ENCODE measurements at regions not wholly inside any gene's neighbourhood (a gene's known extent, or its start where the extent isn't known, plus 50 kb on each side); places are given as distances from the start of the nearest gene placed in this dataset.

DNA sequence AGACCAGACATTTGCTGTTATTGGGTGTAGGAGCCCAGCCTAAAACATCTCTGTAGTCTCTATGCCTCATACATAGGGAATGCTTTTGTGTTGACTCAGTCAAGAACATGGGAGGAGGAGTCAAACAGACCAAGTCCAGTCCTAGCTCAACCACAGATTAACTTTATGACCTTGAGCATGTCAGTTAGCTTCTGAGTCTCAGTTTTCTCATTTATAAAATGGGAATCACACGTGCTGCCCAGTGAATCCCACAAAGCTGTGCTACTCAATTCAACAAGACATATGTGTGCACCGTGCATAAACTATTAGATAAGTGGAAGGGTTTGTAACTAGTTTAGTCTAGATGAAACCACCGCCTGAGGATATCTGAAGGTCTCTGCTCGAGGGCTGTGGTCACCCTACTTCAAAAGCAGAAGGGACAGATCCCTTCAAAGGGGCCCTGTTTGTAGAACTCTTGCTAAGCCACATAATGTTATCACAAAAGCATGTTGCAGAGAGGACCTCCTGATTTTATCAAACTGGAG, 109.5 kb upstream of the NFIA start:
- TF ChIP-seq POLR2AphosphoS5 (IDR thresholded peaks at IDR 0.05) (no peak), POLR2A (IDR thresholded peaks at IDR 0.05) (no peak)
- TF ChIP-seq, protein P1, sequence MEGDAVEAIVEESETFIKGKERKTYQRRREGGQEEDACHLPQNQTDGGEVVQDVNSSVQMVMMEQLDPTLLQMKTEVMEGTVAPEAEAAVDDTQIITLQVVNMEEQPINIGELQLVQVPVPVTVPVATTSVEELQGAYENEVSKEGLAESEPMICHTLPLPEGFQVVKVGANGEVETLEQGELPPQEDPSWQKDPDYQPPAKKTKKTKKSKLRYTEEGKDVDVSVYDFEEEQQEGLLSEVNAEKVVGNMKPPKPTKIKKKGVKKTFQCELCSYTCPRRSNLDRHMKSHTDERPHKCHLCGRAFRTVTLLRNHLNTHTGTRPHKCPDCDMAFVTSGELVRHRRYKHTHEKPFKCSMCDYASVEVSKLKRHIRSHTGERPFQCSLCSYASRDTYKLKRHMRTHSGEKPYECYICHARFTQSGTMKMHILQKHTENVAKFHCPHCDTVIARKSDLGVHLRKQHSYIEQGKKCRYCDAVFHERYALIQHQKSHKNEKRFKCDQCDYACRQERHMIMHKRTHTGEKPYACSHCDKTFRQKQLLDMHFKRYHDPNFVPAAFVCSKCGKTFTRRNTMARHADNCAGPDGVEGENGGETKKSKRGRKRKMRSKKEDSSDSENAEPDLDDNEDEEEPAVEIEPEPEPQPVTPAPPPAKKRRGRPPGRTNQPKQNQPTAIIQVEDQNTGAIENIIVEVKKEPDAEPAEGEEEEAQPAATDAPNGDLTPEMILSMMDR (IDR thresholded peaks at IDR 0.05): no peak
- Histone ChIP-seq H3K9me3 (no peaks in the 10 kb centered on the region), H3K27ac (no peak overlapping the region), H3K4me3 (no peak overlapping the region), H3K27me3 (no peaks in the 10 kb centered on the region), H3K4me1 (peaks cover 4 to 6% of the 10 kb centered on the region in 2 donors), H3K36me3 (no peaks in the 10 kb centered on the region)
- intact Hi-C loops (cut with DNase I; ENCODE audit: low total_unique reads): no loop called here
- no peak for DNase-seq (ENCODE audit: low spot score in 2 of 2)

DNA sequence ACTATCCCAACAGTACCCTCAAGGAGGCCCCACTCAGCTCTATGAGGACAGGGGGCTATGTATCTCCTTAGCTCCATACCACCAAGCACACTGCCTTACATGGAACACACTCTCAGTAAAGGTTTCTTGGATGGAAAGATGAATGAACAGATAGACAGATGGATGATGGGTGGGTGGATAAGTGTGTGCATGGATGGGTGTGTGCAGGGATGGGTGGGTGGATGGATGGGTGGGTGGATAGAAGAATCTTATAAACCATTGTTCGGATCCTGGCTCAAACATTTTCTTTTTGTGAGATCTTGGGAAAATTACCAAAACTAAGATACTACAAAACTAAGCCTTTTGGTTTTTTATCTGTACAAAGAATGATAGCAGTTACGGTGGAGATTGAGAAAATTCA, 111.0 kb upstream of the NFIA start:
- no peaks in the 10 kb centered on the region for H3K36me3 ChIP-seq
- peaks cover 4 to 6% of the 10 kb centered on the region in 2 donors for H3K4me1 ChIP-seq
- no peak for TF ChIP-seq POLR2A (IDR thresholded peaks at IDR 0.05)
- TF ChIP-seq, protein P1 (IDR thresholded peaks at IDR 0.05): no peak
- no peak for TF ChIP-seq POLR2AphosphoS5 (IDR thresholded peaks at IDR 0.05)
- H3K4me3 ChIP-seq: no peak overlapping the region
- H3K27me3 ChIP-seq: no peaks in the 10 kb centered on the region
- no peaks in the 10 kb centered on the region for H3K9me3 ChIP-seq
- intact Hi-C loops (cut with DNase I; ENCODE audit: low total_unique reads): no loop called here
- DNase-seq (ENCODE audit: low spot score in 2 of 2): no peak
- H3K27ac ChIP-seq: peak overlapping the region; percentile 65 to 68

DNA sequence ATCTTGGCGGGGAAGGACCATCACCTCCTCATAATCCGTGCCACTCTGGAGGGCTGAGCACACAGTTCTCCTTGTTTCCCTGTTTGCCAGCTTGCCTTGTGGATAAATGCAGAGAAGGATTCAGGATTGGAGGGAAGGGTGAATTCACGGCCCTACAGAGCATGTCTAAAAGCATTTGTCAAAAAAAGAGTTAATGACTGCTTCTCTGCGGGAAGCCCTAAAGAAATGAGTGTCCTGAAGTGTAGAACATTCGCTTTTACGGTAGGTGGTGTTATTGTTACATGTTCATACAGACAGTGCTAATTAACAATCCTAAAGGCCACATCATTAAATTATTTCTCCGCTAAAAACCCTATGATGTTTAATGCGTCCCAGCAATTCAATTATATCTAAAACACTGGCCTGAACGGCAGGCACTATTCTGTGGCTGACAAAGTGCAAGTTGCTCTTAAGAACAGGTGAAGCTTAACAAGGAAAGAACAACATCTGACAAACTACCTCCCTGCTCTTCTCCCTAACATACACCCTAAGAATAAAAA, 112.3 kb upstream of the NFIA start:
- Histone ChIP-seq H3K36me3 (no peaks in the 10 kb centered on the region), H3K4me1 (peaks cover 4 to 6% of the 10 kb centered on the region in 2 donors), H3K27me3 (no peaks in the 10 kb centered on the region), H3K4me3 (peak overlapping the region in 1 of 3 donors; percentile 31), H3K9me3 (peaks cover 7 to 9% of the 10 kb centered on the region in 2 donors), H3K27ac (peak overlapping the region; percentile 65 to 68)
- intact Hi-C loops (cut with DNase I; ENCODE audit: low total_unique reads): no loop called here
- TF ChIP-seq POLR2AphosphoS5 (IDR thresholded peaks at IDR 0.05): no peak
- TF ChIP-seq, protein P1 (IDR thresholded peaks at IDR 0.05): peak; percentile 43 to 56 (median 53)
- DNase-seq (ENCODE audit: low spot score in 2 of 2): no peak

GRCh38 chr1:60965280-60965854, 117.0 kb upstream of the NFIA start:
- DNase-seq (ENCODE audit: low spot score in 2 of 2): no peak
- no peak overlapping the region for H3K4me3 ChIP-seq
- peaks cover 2 to 4% of the 10 kb centered on the region in 2 donors for H3K4me1 ChIP-seq
- H3K9me3 ChIP-seq: peaks cover 9 to 13% of the 10 kb centered on the region in 2 donors
- TF ChIP-seq POLR2A (IDR thresholded peaks at IDR 0.05) (no peak), POLR2AphosphoS5 (IDR thresholded peaks at IDR 0.05) (no peak)
- TF ChIP-seq, protein P1 (IDR thresholded peaks at IDR 0.05): no peak
- no peaks in the 10 kb centered on the region for H3K27me3 ChIP-seq
- intact Hi-C loops (cut with DNase I; ENCODE audit: low total_unique reads): no loop called here
- H3K27ac ChIP-seq: no peak overlapping the region
- no peaks in the 10 kb centered on the region for H3K36me3 ChIP-seq

- no peak overlapping the region for H3K27ac ChIP-seq
- intact Hi-C loops (cut with DNase I; ENCODE audit: low total_unique reads): no loop called here
- no peaks in the 10 kb centered on the region for H3K36me3 ChIP-seq
Measured at GRCh38 chr1:60963167-60963940, 119.0 kb upstream of the NFIA start.

More at GRCh38 chr1:60963167-60963940, 119.0 kb upstream of the NFIA start:
- H3K27me3 ChIP-seq: no peaks in the 10 kb centered on the region
- DNase-seq (ENCODE audit: low spot score in 2 of 2): no peak
- H3K4me3 ChIP-seq: no peak overlapping the region
- TF ChIP-seq, protein P1 (IDR thresholded peaks at IDR 0.05): no peak
- TF ChIP-seq POLR2A (IDR thresholded peaks at IDR 0.05): no peak
- TF ChIP-seq POLR2AphosphoS5 (IDR thresholded peaks at IDR 0.05): no peak
- peaks cover 9 to 13% of the 10 kb centered on the region in 2 donors for H3K9me3 ChIP-seq
- H3K4me1 ChIP-seq: no peaks in the 10 kb centered on the region

Data from breast epithelium (tissue), 4 donors.